ENCODE measurements at regions not wholly inside any gene's neighbourhood (a gene's known extent, or its start where the extent isn't known, plus 50 kb on each side); places are given as distances from the start of the nearest gene placed in this dataset.

- TF ChIP-seq, protein P1, sequence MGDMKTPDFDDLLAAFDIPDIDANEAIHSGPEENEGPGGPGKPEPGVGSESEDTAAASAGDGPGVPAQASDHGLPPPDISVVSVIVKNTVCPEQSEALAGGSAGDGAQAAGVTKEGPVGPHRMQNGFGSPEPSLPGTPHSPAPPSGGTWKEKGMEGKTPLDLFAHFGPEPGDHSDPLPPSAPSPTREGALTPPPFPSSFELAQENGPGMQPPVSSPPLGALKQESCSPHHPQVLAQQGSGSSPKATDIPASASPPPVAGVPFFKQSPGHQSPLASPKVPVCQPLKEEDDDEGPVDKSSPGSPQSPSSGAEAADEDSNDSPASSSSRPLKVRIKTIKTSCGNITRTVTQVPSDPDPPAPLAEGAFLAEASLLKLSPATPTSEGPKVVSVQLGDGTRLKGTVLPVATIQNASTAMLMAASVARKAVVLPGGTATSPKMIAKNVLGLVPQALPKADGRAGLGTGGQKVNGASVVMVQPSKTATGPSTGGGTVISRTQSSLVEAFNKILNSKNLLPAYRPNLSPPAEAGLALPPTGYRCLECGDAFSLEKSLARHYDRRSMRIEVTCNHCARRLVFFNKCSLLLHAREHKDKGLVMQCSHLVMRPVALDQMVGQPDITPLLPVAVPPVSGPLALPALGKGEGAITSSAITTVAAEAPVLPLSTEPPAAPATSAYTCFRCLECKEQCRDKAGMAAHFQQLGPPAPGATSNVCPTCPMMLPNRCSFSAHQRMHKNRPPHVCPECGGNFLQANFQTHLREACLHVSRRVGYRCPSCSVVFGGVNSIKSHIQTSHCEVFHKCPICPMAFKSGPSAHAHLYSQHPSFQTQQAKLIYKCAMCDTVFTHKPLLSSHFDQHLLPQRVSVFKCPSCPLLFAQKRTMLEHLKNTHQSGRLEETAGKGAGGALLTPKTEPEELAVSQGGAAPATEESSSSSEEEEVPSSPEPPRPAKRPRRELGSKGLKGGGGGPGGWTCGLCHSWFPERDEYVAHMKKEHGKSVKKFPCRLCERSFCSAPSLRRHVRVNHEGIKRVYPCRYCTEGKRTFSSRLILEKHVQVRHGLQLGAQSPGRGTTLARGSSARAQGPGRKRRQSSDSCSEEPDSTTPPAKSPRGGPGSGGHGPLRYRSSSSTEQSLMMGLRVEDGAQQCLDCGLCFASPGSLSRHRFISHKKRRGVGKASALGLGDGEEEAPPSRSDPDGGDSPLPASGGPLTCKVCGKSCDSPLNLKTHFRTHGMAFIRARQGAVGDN (IDR thresholded peaks at IDR 0.05): no peak
- no peak for TF ChIP-seq E2F8 (IDR thresholded peaks at IDR 0.05; ENCODE audit: low read depth, partially characterized antibody)
- TF ChIP-seq IKZF1 (conservative IDR thresholded peaks at IDR 0.05): no peak
- no peak for TF ChIP-seq POLR2AphosphoS2 (IDR thresholded peaks at IDR 0.05; ENCODE audit: low read depth, low read length)
- TF ChIP-seq HDAC6 (IDR thresholded peaks at IDR 0.05; ENCODE audit: unreplicated experiment): no peak
- no peak for TF ChIP-seq EGR1 (IDR thresholded peaks at IDR 0.05; ENCODE audit: borderline replicate concordance in 1 of 2, low read depth in 2 of 2, low read length in 2 of 2)
- no peak for TF ChIP-seq ZBED1 (IDR thresholded peaks at IDR 0.05; ENCODE audit: borderline replicate concordance)
These were observed 806.1 kb downstream of the TENT5A start (continued) for GRCh38 chr6:80946402-80946801.
